HUES64 (cell line): ENCODE measurements at regions not wholly inside any gene's neighbourhood (a gene's known extent, or its start where the extent isn't known, plus 50 kb on each side); places are given as distances from the start of the nearest gene placed in this dataset.
"Not testable (repeated sequence)": the region's sequence is repeated elsewhere in the genome, so short reads cannot be mapped to it uniquely, and the experiment has no call there.

ENCODE experiments used
- H3K27ac ChIP-seq: 2 replicates; pipeline ENCODE4 v1.7.0; 2013; ENCODE audit warnings: low read depth, low read length, inconsistent platforms
- H3K27me3 ChIP-seq: 2 replicates; pipeline ENCODE4 v1.6.1; 2013; ENCODE audit warnings: mild to moderate bottlenecking, low read length; ENCODE audit not compliant: insufficient read depth
- H3K36me3 ChIP-seq: 2 replicates; pipeline ENCODE4 v1.6.1; 2013; ENCODE audit warnings: mild to moderate bottlenecking, low read length; ENCODE audit not compliant: insufficient read depth
- H3K4me1 ChIP-seq: 2 replicates; pipeline ENCODE4 v1.6.1; 2013; ENCODE audit warnings: mild to moderate bottlenecking, low read length, moderate library complexity; ENCODE audit not compliant: insufficient read depth
- H3K4me3 ChIP-seq: 2 replicates; pipeline ENCODE4 v1.5.1; 2013; ENCODE audit warnings: mild to moderate bottlenecking, low read length, moderate library complexity
- H3K9ac ChIP-seq: 2 replicates; pipeline ENCODE4 v1.6.1; 2013; ENCODE audit warnings: mild to moderate bottlenecking, low read depth, low read length
- H3K9me3 ChIP-seq: 2 replicates; pipeline ENCODE4 v1.6.1; 2013; ENCODE audit warnings: low read depth, low read length; ENCODE audit not compliant: insufficient read depth
- WGBS: fragments of 150-250, 120-280 bp; methylation state at CpG from one replicate; pipeline ENCODE4 v1.1.7; 2013; ENCODE audit warnings: missing lambda C conversion rate; 5-methylcytosine and 5-hydroxymethylcytosine counted together

- Histone ChIP-seq H3K27ac (no peak overlapping the region), H3K4me3 (no peak overlapping the region), H3K27me3 (no peaks in the 10 kb centered on the region), H3K4me1 (no peaks in the 10 kb centered on the region), H3K36me3 (no peaks in the 10 kb centered on the region), H3K9me3 (no peaks in the 10 kb centered on the region), H3K9ac (no peak overlapping the region)
- WGBS, result 91% methylated on average over 1 of the region's 1 CpG
Observed at GRCh38 chr6:94902974-94903628, 674.2 kb upstream of the MANEA start.

- Histone ChIP-seq H3K9me3 (no peaks in the 10 kb centered on the region), H3K4me3 (no peak overlapping the region), H3K9ac (no peak overlapping the region), H3K27me3 (no peaks in the 10 kb centered on the region), H3K27ac (no peak overlapping the region), H3K4me1 (no peaks in the 10 kb centered on the region; the same call in 1 of the 2 replicates), H3K36me3 (no peaks in the 10 kb centered on the region)
- whole genome bisulfite sequencing, result 100% methylated on average over 2 of the region's 2 CpGs
Observed at GRCh38 chr6:94899191-94899590, 678.1 kb upstream of the MANEA start.

GRCh38 chr6:94894300-94894699 is 683.0 kb upstream of the MANEA start:
- Histone ChIP-seq H3K36me3 (no peaks in the 10 kb centered on the region), H3K27ac (no peak overlapping the region), H3K9ac (no peak overlapping the region), H3K9me3 (no peaks in the 10 kb centered on the region), H3K27me3 (no peaks in the 10 kb centered on the region), H3K4me3 (no peak overlapping the region), H3K4me1 (no peaks in the 10 kb centered on the region; the same call in 1 of the 2 replicates)
- 84% methylated on average over 3 of the region's 3 CpGs for WGBS

- no peaks in the 10 kb centered on the region for H3K36me3 ChIP-seq
- no peak overlapping the region for H3K4me3 ChIP-seq
- no peak overlapping the region for H3K9ac ChIP-seq
- H3K27me3 ChIP-seq, result no peaks in the 10 kb centered on the region
- H3K4me1 ChIP-seq, result no peaks in the 10 kb centered on the region; the same call in 1 of the 2 replicates
- H3K9me3 ChIP-seq, result no peaks in the 10 kb centered on the region
- no peak overlapping the region for H3K27ac ChIP-seq
- 100% methylated on average over 2 of the region's 2 CpGs for WGBS
Observed at GRCh38 chr6:94893327-94893726, 684.0 kb upstream of the MANEA start.

GRCh38 chr6:94873819-94874218 is 703.5 kb upstream of the MANEA start:
- not testable (repeated sequence) for H3K9me3 ChIP-seq, H3K27ac ChIP-seq, H3K27me3 ChIP-seq, H3K4me1 ChIP-seq, H3K9ac ChIP-seq, H3K36me3 ChIP-seq, H3K4me3 ChIP-seq
- WGBS, result 71% methylated on average over 5 of the region's 5 CpGs

- Histone ChIP-seq H3K27me3 (no peaks in the 10 kb centered on the region), H3K4me3 (no peak overlapping the region), H3K9ac (no peak overlapping the region), H3K4me1 (peaks cover 10% of the 10 kb centered on the region), H3K9me3 (no peaks in the 10 kb centered on the region), H3K36me3 (no peaks in the 10 kb centered on the region), H3K27ac (no peak overlapping the region)
- WGBS, result no CpG with 5 or more reads among the region's 1 CpG
Observed at GRCh38 chr6:94862112-94862511, 715.2 kb upstream of the MANEA start.

- H3K27ac ChIP-seq, result no peak overlapping the region
- no peaks in the 10 kb centered on the region for H3K27me3 ChIP-seq
- H3K4me3 ChIP-seq, result no peak overlapping the region
- no peak overlapping the region for H3K9ac ChIP-seq
- peaks cover 10% of the 10 kb centered on the region for H3K4me1 ChIP-seq
- H3K36me3 ChIP-seq, result no peaks in the 10 kb centered on the region
- 91% methylated on average over 4 of the region's 4 CpGs for WGBS
- H3K9me3 ChIP-seq, result no peaks in the 10 kb centered on the region
Observed at GRCh38 chr6:94859924-94860323, 717.4 kb upstream of the MANEA start.

GRCh38 chr6:94856999-94857398 is 720.3 kb upstream of the MANEA start:
- no CpG with 5 or more reads among the region's 3 CpGs for whole genome bisulfite sequencing

GRCh38 chr6:94851329-94851728 is 726.0 kb upstream of the MANEA start:
- H3K27ac ChIP-seq, H3K27me3 ChIP-seq, H3K4me1 ChIP-seq, H3K9ac ChIP-seq, H3K4me3 ChIP-seq, H3K36me3 ChIP-seq, H3K9me3 ChIP-seq: not testable (repeated sequence)
- 96% methylated on average over 8 of the region's 8 CpGs for WGBS

More at GRCh38 chr6:94856999-94857398, 720.3 kb upstream of the MANEA start:
- H3K36me3 ChIP-seq, H3K9ac ChIP-seq, H3K4me3 ChIP-seq, H3K27ac ChIP-seq, H3K9me3 ChIP-seq, H3K4me1 ChIP-seq, H3K27me3 ChIP-seq: not testable (repeated sequence)

- H3K9me3 ChIP-seq, result no peaks in the 10 kb centered on the region; the same call in 1 of the 2 replicates
- H3K27me3 ChIP-seq, result no peaks in the 10 kb centered on the region
- H3K4me3 ChIP-seq, result no peak overlapping the region
- no peaks in the 10 kb centered on the region for H3K4me1 ChIP-seq
- WGBS, result 83% methylated on average over 1 of the region's 1 CpG
- H3K27ac ChIP-seq, result no peak overlapping the region
- H3K9ac ChIP-seq, result no peak overlapping the region
- no peaks in the 10 kb centered on the region for H3K36me3 ChIP-seq
Observed at GRCh38 chr6:94845742-94846141, 731.6 kb upstream of the MANEA start.

GRCh38 chr6:94835264-94835663 is 742.1 kb upstream of the MANEA start:
- no peaks in the 10 kb centered on the region for H3K27me3 ChIP-seq
- no peak overlapping the region for H3K27ac ChIP-seq
- H3K4me1 ChIP-seq, result no peaks in the 10 kb centered on the region
- H3K9me3 ChIP-seq, result no peaks in the 10 kb centered on the region
- no peaks in the 10 kb centered on the region for H3K36me3 ChIP-seq
- no peak overlapping the region for H3K4me3 ChIP-seq
- no peak overlapping the region for H3K9ac ChIP-seq

- Histone ChIP-seq H3K9ac (no peak overlapping the region), H3K4me1 (no peaks in the 10 kb centered on the region), H3K36me3 (no peaks in the 10 kb centered on the region), H3K9me3 (no peaks in the 10 kb centered on the region), H3K27ac (no peak overlapping the region), H3K4me3 (no peak overlapping the region), H3K27me3 (no peaks in the 10 kb centered on the region)
Observed at GRCh38 chr6:94813806-94814205, 763.5 kb upstream of the MANEA start.
